ENCODE measurements at regions not wholly inside any gene's neighbourhood (a gene's known extent, or its start where the extent isn't known, plus 50 kb on each side); places are given as distances from the start of the nearest gene placed in this dataset.

- Histone ChIP-seq H4K20me1 (ENCODE audit: insufficient read depth, low read length) (no peaks in the 10 kb centered on the region), H3K27me3 (ENCODE audit: control insufficient read depth in 1 of 2, insufficient read depth in 2 of 2, low read length in 2 of 2) (no peaks in the 10 kb centered on the region; a peak in 1 of 5 replicates), H3K79me2 (ENCODE audit: insufficient read depth, low read length) (no peaks in the 10 kb centered on the region), H3K36me3 (replicated peaks in 1 of 2; ENCODE audit: control insufficient read depth in 1 of 2, insufficient read depth in 2 of 2, low read length in 2 of 2) (no peaks in the 10 kb centered on the region), H3K4me1 (ENCODE audit: insufficient read depth, low read length) (no peaks in the 10 kb centered on the region), H2AFZ (ENCODE audit: low read length) (no peak overlapping the region), H3K9me3 (ENCODE audit: low read length) (no peaks in the 10 kb centered on the region), H3K9ac (ENCODE audit: insufficient read depth, low read depth, low read length) (no peak overlapping the region), H3K27ac (ENCODE audit: extremely low read length, insufficient read depth, low read length) (no peak overlapping the region), H3K4me2 (ENCODE audit: low read depth, low read length) (no peak overlapping the region), H3K4me3 (replicated peaks in 1 of 3; ENCODE audit: insufficient read depth in 1 of 3, low read depth in 2 of 3, low read length in 3 of 3) (no peak overlapping the region)
- no peak for ATAC-seq
- in situ Hi-C loops (cut with HindIII; ENCODE audit: extremely low pct_ligation_motif_present, low pct_unique_long_range_greater_than_20kb) (no loop called here), intact Hi-C loops (cut with micrococcal nuclease; ENCODE audit: unreplicated experiment) (no loop called here)
- DNase-seq (ENCODE audit: low spot score), result no peak
- BruUV-seq (replicated peaks), result no TSS peak
- ChIA-PET CTCF (ENCODE audit: low intra/inter-chr PET ratio, low total read pairs) (no interaction called here), POLR2A (no interaction called here)
- WGBS (ENCODE audit: low lambda C conversion rate), result 41% methylated on average over 6 of the region's 6 CpGs
- no peak for FAIRE-seq
- TF ChIP-seq ZNF232 (CRISPR knock-in tag; IDR thresholded peaks at IDR 0.05; ENCODE audit: borderline replicate concordance) (no peak), ZFYVE20 (CRISPR knock-in tag; IDR thresholded peaks at IDR 0.05; ENCODE audit: borderline replicate concordance, low read depth) (no peak), MXI1 (IDR thresholded peaks at IDR 0.05; ENCODE audit: borderline replicate concordance, low read depth, low read length) (no peak), HNF4G (IDR thresholded peaks at IDR 0.05; ENCODE audit: borderline replicate concordance, low read depth, low read length) (no peak), HNF4G (CRISPR knock-in tag; IDR thresholded peaks at IDR 0.05; ENCODE audit: borderline replicate concordance, low read depth) (no peak), ZNF605 (CRISPR knock-in tag; IDR thresholded peaks at IDR 0.05) (no peak), ELF1 (CRISPR knock-in tag; IDR thresholded peaks at IDR 0.05) (no peak), TOPORS (CRISPR knock-in tag; IDR thresholded peaks at IDR 0.05) (no peak), ZNF337 (CRISPR knock-in tag; IDR thresholded peaks at IDR 0.05; ENCODE audit: borderline replicate concordance, low read depth) (no peak), EHMT2 (IDR thresholded peaks at IDR 0.05; ENCODE audit: borderline replicate concordance, low read depth, low read length) (no peak), FLYWCH1 (CRISPR knock-in tag; IDR thresholded peaks at IDR 0.05) (no peak), ZNF343 (CRISPR knock-in tag; IDR thresholded peaks at IDR 0.05) (no peak), GATAD2A (CRISPR knock-in tag; IDR thresholded peaks at IDR 0.05) (no peak), SALL1 (CRISPR knock-in tag; IDR thresholded peaks at IDR 0.05) (no peak), TMF1 (CRISPR knock-in tag; IDR thresholded peaks at IDR 0.05; ENCODE audit: low read depth) (no peak), FOXO1 (CRISPR knock-in tag; IDR thresholded peaks at IDR 0.05) (no peak)
- TF ChIP-seq, protein P1, sequence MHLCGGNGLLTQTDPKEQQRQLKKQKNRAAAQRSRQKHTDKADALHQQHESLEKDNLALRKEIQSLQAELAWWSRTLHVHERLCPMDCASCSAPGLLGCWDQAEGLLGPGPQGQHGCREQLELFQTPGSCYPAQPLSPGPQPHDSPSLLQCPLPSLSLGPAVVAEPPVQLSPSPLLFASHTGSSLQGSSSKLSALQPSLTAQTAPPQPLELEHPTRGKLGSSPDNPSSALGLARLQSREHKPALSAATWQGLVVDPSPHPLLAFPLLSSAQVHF (CRISPR knock-in tag; IDR thresholded peaks at IDR 0.05), result no peak
- TF ChIP-seq, protein P2, sequence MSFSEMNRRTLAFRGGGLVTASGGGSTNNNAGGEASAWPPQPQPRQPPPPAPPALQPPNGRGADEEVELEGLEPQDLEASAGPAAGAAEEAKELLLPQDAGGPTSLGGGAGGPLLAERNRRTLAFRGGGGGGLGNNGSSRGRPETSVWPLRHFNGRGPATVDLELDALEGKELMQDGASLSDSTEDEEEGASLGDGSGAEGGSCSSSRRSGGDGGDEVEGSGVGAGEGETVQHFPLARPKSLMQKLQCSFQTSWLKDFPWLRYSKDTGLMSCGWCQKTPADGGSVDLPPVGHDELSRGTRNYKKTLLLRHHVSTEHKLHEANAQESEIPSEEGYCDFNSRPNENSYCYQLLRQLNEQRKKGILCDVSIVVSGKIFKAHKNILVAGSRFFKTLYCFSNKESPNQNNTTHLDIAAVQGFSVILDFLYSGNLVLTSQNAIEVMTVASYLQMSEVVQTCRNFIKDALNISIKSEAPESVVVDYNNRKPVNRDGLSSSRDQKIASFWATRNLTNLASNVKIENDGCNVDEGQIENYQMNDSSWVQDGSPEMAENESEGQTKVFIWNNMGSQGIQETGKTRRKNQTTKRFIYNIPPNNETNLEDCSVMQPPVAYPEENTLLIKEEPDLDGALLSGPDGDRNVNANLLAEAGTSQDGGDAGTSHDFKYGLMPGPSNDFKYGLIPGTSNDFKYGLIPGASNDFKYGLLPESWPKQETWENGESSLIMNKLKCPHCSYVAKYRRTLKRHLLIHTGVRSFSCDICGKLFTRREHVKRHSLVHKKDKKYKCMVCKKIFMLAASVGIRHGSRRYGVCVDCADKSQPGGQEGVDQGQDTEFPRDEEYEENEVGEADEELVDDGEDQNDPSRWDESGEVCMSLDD (CRISPR knock-in tag; IDR thresholded peaks at IDR 0.05; ENCODE audit: borderline replicate concordance), result no peak
Measured at GRCh38 chr11:116271479-116271878, 501.3 kb downstream of the BUD13 start.

All from HepG2 (cell line).